ENCODE measurements at regions not wholly inside any gene's neighbourhood (a gene's known extent, or its start where the extent isn't known, plus 50 kb on each side); places are given as distances from the start of the nearest gene placed in this dataset.

GRCh38 chr3:43155464-43156121, 49.7 kb upstream of the POMGNT2 start:
- no peak for DNase-seq (ENCODE audit: extremely low read depth in 1 of 2, low read depth in 1 of 2)

Measured in activated CD8-positive, alpha-beta memory T cell treated with anti-CD3 and anti-CD28 coated beads for 1 hour (primary cell).